ENCODE measurements at regions not wholly inside any gene's neighbourhood (a gene's known extent, or its start where the extent isn't known, plus 50 kb on each side); places are given as distances from the start of the nearest gene placed in this dataset.
"Not testable (repeated sequence)": the region's sequence is repeated elsewhere in the genome, so short reads cannot be mapped to it uniquely, and the experiment has no call there.

- 81 to 86% methylated on average over 2 of the region's 2 CpGs for WGBS, 2 donors (ENCODE audit: low coverage in 1 of 2)
- Histone ChIP-seq H3K27ac (no peak overlapping the region), H3K4me3 (no peak overlapping the region), H3K4me1 (no peaks in the 10 kb centered on the region), H3K9me3 (no peaks in the 10 kb centered on the region), H3K36me3 (no peaks in the 10 kb centered on the region), H3K27me3 (no peaks in the 10 kb centered on the region)
- no peak for ATAC-seq
- no peak for TF ChIP-seq POLR2AphosphoS5 (IDR thresholded peaks at IDR 0.05)
- TF ChIP-seq POLR2A (IDR thresholded peaks at IDR 0.05) = no peak
- TF ChIP-seq EP300 (IDR thresholded peaks at IDR 0.05) = no peak
- no peak for TF ChIP-seq CTCF (IDR thresholded peaks at IDR 0.05)
Observed at GRCh38 chr4:159780196-159780922, 677.5 kb downstream of the RAPGEF2 start.

GRCh38 chr4:159787901-159788300 lies 685.0 kb downstream of the RAPGEF2 start:
- WGBS, 2 donors (ENCODE audit: low coverage in 1 of 2) = 87 to 100% methylated on average over 2 of the region's 2 CpGs
- no peak for ATAC-seq
- no peak overlapping the region for H3K4me3 ChIP-seq
- no peaks in the 10 kb centered on the region for H3K4me1 ChIP-seq
- H3K36me3 ChIP-seq = no peaks in the 10 kb centered on the region
- H3K27ac ChIP-seq = no peak overlapping the region
- H3K27me3 ChIP-seq = no peaks in the 10 kb centered on the region
- no peak for TF ChIP-seq POLR2AphosphoS5 (IDR thresholded peaks at IDR 0.05)
- TF ChIP-seq CTCF (IDR thresholded peaks at IDR 0.05) = no peak
- no peak for TF ChIP-seq EP300 (IDR thresholded peaks at IDR 0.05)
- TF ChIP-seq POLR2A (IDR thresholded peaks at IDR 0.05) = no peak
- no peaks in the 10 kb centered on the region for H3K9me3 ChIP-seq

- WGBS, 2 donors (ENCODE audit: low coverage in 1 of 2) = 38 to 41% methylated on average over 3 of the region's 3 CpGs
- TF ChIP-seq POLR2A (IDR thresholded peaks at IDR 0.05) (no peak), EP300 (IDR thresholded peaks at IDR 0.05) (no peak), POLR2AphosphoS5 (IDR thresholded peaks at IDR 0.05) (no peak), CTCF (IDR thresholded peaks at IDR 0.05) (no peak)
- Histone ChIP-seq H3K9me3 (no peaks in the 10 kb centered on the region), H3K27me3 (no peaks in the 10 kb centered on the region), H3K36me3 (no peaks in the 10 kb centered on the region), H3K4me1 (no peaks in the 10 kb centered on the region), H3K27ac (no peak overlapping the region), H3K4me3 (no peak overlapping the region)
- no peak for ATAC-seq
Observed at GRCh38 chr4:159791334-159791733, 688.5 kb downstream of the RAPGEF2 start.

- H3K36me3 ChIP-seq, H3K4me1 ChIP-seq, H3K27ac ChIP-seq, H3K27me3 ChIP-seq, H3K9me3 ChIP-seq, H3K4me3 ChIP-seq, ATAC-seq: not testable (repeated sequence)
- 92% methylated on average over 8 of the region's 12 CpGs; no CpG with 5 or more reads in 1 of the 2 donors for WGBS, 2 donors (ENCODE audit: low coverage in 1 of 2)
Observed at GRCh38 chr4:159804592-159804991, 701.7 kb downstream of the RAPGEF2 start.

- no peaks in the 10 kb centered on the region for H3K4me1 ChIP-seq
- H3K9me3 ChIP-seq = no peaks in the 10 kb centered on the region
- ATAC-seq = no peak
- H3K27me3 ChIP-seq = no peaks in the 10 kb centered on the region
- no peak overlapping the region for H3K27ac ChIP-seq
- H3K36me3 ChIP-seq = no peaks in the 10 kb centered on the region
- TF ChIP-seq POLR2AphosphoS5 (IDR thresholded peaks at IDR 0.05) (no peak), POLR2A (IDR thresholded peaks at IDR 0.05) (no peak), EP300 (IDR thresholded peaks at IDR 0.05) (no peak), CTCF (IDR thresholded peaks at IDR 0.05) (no peak)
- WGBS, 2 donors (ENCODE audit: low coverage in 1 of 2) = 96 to 100% methylated on average over 2 of the region's 2 CpGs
- H3K4me3 ChIP-seq = no peak overlapping the region
Observed at GRCh38 chr4:159823743-159824142, 720.9 kb downstream of the RAPGEF2 start.

All from gastroesophageal sphincter (tissue), 4 donors.